ENCODE measurements at regions not wholly inside any gene's neighbourhood (a gene's known extent, or its start where the extent isn't known, plus 50 kb on each side); places are given as distances from the start of the nearest gene placed in this dataset.
"Not testable (repeated sequence)": the region's sequence is repeated elsewhere in the genome, so short reads cannot be mapped to it uniquely, and the experiment has no call there.

GRCh38 chr12:126286203-126286602, 1221.0 kb downstream of the AACS start:
- H3K27me3 ChIP-seq: no peaks in the 10 kb centered on the region
- DNase-seq (ENCODE audit: low read depth in 1 of 2, low spot score in 1 of 2): no peak
- TF ChIP-seq, protein P1, sequence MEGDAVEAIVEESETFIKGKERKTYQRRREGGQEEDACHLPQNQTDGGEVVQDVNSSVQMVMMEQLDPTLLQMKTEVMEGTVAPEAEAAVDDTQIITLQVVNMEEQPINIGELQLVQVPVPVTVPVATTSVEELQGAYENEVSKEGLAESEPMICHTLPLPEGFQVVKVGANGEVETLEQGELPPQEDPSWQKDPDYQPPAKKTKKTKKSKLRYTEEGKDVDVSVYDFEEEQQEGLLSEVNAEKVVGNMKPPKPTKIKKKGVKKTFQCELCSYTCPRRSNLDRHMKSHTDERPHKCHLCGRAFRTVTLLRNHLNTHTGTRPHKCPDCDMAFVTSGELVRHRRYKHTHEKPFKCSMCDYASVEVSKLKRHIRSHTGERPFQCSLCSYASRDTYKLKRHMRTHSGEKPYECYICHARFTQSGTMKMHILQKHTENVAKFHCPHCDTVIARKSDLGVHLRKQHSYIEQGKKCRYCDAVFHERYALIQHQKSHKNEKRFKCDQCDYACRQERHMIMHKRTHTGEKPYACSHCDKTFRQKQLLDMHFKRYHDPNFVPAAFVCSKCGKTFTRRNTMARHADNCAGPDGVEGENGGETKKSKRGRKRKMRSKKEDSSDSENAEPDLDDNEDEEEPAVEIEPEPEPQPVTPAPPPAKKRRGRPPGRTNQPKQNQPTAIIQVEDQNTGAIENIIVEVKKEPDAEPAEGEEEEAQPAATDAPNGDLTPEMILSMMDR (IDR thresholded peaks at IDR 0.05; ENCODE audit: low read depth, low read length): no peak
- no peaks in the 10 kb centered on the region for H3K36me3 ChIP-seq
- no peaks in the 10 kb centered on the region for H3K9me3 ChIP-seq (ENCODE audit: low read depth)
- H3K4me3 ChIP-seq: no peak overlapping the region
- no peaks in the 10 kb centered on the region for H3K4me1 ChIP-seq (ENCODE audit: low read depth)
- no peak overlapping the region for H3K27ac ChIP-seq

GRCh38 chr12:126290456-126290855, 1225.2 kb downstream of the AACS start:
- no peak overlapping the region for H3K27ac ChIP-seq
- no peaks in the 10 kb centered on the region for H3K9me3 ChIP-seq (ENCODE audit: low read depth)
- H3K36me3 ChIP-seq: no peaks in the 10 kb centered on the region
- H3K4me3 ChIP-seq: no peak overlapping the region
- no peaks in the 10 kb centered on the region for H3K27me3 ChIP-seq
- DNase-seq (ENCODE audit: low read depth in 1 of 2, low spot score in 1 of 2): no peak
- H3K4me1 ChIP-seq (ENCODE audit: low read depth): no peaks in the 10 kb centered on the region
- TF ChIP-seq, protein P1 (IDR thresholded peaks at IDR 0.05; ENCODE audit: low read depth, low read length): no peak

DNA sequence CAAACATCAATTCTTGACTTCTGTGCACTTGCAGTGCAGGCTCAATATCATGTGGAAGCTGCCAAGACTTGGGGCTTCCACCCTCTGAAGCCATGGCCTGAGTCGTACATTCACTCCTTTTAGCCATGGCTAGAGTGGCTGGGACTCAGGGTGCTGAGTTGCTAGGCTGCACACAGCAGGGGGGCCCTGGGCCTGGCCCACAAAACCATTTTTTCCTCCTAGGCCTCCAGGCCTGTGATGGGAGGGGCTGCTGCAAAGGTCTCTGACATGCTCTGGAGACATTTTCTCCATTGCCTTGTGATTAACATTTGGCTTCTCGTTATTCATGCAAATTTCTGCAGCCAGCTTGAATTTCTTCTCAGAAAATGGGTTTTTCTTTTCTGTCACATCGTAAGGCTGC, 1226.8 kb downstream of the AACS start:
- not testable (repeated sequence) for H3K27ac ChIP-seq; DNase-seq (ENCODE audit: low read depth in 1 of 2, low spot score in 1 of 2); H3K27me3 ChIP-seq; H3K4me3 ChIP-seq; H3K36me3 ChIP-seq; H3K4me1 ChIP-seq (ENCODE audit: low read depth); H3K9me3 ChIP-seq (ENCODE audit: low read depth)

DNA sequence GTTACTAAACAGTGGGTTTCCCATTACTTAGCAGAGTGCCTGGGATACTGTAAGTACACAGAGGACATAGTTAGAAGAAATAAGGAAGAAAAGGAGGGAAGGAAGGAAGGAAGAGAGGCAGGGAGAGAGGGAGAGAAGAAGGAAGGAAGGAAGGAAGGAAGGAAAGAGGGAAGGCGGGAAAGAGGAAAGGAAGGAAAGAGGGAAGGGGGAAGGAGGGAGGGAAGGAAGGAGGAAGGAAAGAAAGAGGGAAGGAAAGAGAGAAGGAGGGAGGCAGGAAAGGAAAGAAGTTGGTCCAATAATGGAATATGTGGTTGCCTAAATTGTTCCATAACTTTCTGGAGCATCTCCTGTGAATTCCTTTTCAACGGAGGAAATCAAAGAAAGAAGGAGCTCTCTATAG, 1230.4 kb downstream of the AACS start:
- Histone ChIP-seq H3K36me3 (no peaks in the 10 kb centered on the region), H3K27ac (no peak overlapping the region), H3K9me3 (ENCODE audit: low read depth) (no peaks in the 10 kb centered on the region), H3K4me3 (no peak overlapping the region), H3K4me1 (ENCODE audit: low read depth) (no peaks in the 10 kb centered on the region), H3K27me3 (no peaks in the 10 kb centered on the region)
- TF ChIP-seq, protein P1 (IDR thresholded peaks at IDR 0.05; ENCODE audit: low read depth, low read length): no peak
- DNase-seq (ENCODE audit: low read depth in 1 of 2, low spot score in 1 of 2): no peak

- Histone ChIP-seq H3K27ac (no peak overlapping the region), H3K27me3 (no peaks in the 10 kb centered on the region), H3K4me3 (no peak overlapping the region), H3K4me1 (ENCODE audit: low read depth) (no peaks in the 10 kb centered on the region), H3K36me3 (no peaks in the 10 kb centered on the region), H3K9me3 (ENCODE audit: low read depth) (no peaks in the 10 kb centered on the region)
- TF ChIP-seq, protein P1 (IDR thresholded peaks at IDR 0.05; ENCODE audit: low read depth, low read length): no peak
- no peak for DNase-seq (ENCODE audit: low read depth in 1 of 2, low spot score in 1 of 2)
Observed at GRCh38 chr12:126309278-126309677, 1244.0 kb downstream of the AACS start.

GRCh38 chr12:126312457-126312856, 1247.2 kb downstream of the AACS start:
- H3K27ac ChIP-seq: no peak overlapping the region
- no peak for DNase-seq (ENCODE audit: low read depth in 1 of 2, low spot score in 1 of 2)
- no peaks in the 10 kb centered on the region for H3K4me1 ChIP-seq (ENCODE audit: low read depth)
- TF ChIP-seq, protein P1 (IDR thresholded peaks at IDR 0.05; ENCODE audit: low read depth, low read length): no peak
- H3K9me3 ChIP-seq (ENCODE audit: low read depth): no peaks in the 10 kb centered on the region
- no peaks in the 10 kb centered on the region for H3K36me3 ChIP-seq
- H3K27me3 ChIP-seq: no peaks in the 10 kb centered on the region
- no peak overlapping the region for H3K4me3 ChIP-seq
